ENCODE measurements at regions not wholly inside any gene's neighbourhood (a gene's known extent, or its start where the extent isn't known, plus 50 kb on each side); places are given as distances from the start of the nearest gene placed in this dataset.

- no peak for TF ChIP-seq ATF1 (CRISPR knock-in tag; IDR thresholded peaks at IDR 0.05)
- TF ChIP-seq CTCF (IDR thresholded peaks at IDR 0.05) = no peak
- no peak for TF ChIP-seq FOXP1 (CRISPR knock-in tag; IDR thresholded peaks at IDR 0.05; ENCODE audit: borderline replicate concordance)
- no peak for TF ChIP-seq PREB (CRISPR knock-in tag; IDR thresholded peaks at IDR 0.05; ENCODE audit: borderline replicate concordance)
- no peak for TF ChIP-seq JUN (CRISPR knock-in tag; IDR thresholded peaks at IDR 0.05)
- no peak for TF ChIP-seq IRF1 (CRISPR knock-in tag; IDR thresholded peaks at IDR 0.05)
- TF ChIP-seq MAX (CRISPR knock-in tag; IDR thresholded peaks at IDR 0.05) = no peak
Measured at GRCh38 chrX:137172317-137172948, 138.6 kb upstream of the GPR101 start.
